ENCODE measurements at regions not wholly inside any gene's neighbourhood (a gene's known extent, or its start where the extent isn't known, plus 50 kb on each side); places are given as distances from the start of the nearest gene placed in this dataset.
"Not testable (repeated sequence)": the region's sequence is repeated elsewhere in the genome, so short reads cannot be mapped to it uniquely, and the experiment has no call there.

DNA sequence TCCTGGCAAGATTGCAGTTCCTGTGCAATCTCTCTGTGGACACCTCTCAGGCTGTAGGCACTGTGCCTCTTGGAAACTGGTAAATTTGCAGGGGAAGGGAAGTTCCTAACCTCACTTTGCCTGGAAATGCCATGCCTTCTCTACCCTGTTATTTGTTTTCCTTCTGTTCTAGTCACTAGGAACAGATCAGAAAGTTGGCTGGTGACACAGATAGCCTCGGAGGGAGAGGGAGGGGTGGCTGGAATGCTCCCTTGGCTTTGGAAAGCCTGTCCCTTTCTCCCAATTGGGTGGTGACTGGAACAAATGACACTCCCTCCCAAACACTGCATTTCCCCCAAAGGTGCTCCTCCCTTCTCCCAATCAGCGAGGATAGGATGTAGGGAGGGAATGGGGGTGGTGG, 131.5 kb upstream of the F13A1 start:
- ATAC-seq (no peak), DNase-seq (no peak)
- intact Hi-C loops (cut with DNase I), result no loop called here
- Histone ChIP-seq H3K27me3 (no peaks in the 10 kb centered on the region), H3K9me3 (no peaks in the 10 kb centered on the region), H3K36me3 (replicated peaks in 1 of 2; ENCODE audit: insufficient read depth in 1 of 2, low read depth in 2 of 2) (no peaks in the 10 kb centered on the region), H3K4me3 (no peak overlapping the region), H3K4me1 (no peaks in the 10 kb centered on the region), H3K27ac (no peak overlapping the region)
- 4 to 11% methylated on average over 2 of the region's 2 CpGs for WGBS, 2 donors
- TF ChIP-seq POLR2A (IDR thresholded peaks at IDR 0.05), result no peak
- TF ChIP-seq, protein P1, sequence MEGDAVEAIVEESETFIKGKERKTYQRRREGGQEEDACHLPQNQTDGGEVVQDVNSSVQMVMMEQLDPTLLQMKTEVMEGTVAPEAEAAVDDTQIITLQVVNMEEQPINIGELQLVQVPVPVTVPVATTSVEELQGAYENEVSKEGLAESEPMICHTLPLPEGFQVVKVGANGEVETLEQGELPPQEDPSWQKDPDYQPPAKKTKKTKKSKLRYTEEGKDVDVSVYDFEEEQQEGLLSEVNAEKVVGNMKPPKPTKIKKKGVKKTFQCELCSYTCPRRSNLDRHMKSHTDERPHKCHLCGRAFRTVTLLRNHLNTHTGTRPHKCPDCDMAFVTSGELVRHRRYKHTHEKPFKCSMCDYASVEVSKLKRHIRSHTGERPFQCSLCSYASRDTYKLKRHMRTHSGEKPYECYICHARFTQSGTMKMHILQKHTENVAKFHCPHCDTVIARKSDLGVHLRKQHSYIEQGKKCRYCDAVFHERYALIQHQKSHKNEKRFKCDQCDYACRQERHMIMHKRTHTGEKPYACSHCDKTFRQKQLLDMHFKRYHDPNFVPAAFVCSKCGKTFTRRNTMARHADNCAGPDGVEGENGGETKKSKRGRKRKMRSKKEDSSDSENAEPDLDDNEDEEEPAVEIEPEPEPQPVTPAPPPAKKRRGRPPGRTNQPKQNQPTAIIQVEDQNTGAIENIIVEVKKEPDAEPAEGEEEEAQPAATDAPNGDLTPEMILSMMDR (IDR thresholded peaks at IDR 0.05), result no peak

DNA sequence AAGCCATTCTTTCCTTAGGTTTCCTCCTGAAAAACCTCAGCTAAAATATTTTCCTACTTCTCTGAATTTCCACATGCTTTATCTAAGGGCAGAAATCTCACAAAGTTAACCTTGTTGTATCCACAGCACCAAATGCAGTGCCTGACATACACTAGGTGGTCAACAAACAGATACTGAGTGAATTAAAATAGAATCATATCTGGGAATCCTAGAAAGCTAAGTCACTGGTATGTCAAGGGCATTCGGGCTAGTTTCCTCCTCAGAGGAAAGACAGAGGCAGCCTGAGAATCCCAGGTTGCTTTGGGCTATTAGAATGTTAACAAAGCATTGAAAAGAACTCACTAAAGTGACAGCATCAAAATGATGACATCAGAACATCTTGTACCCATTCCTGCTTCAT, 132.7 kb upstream of the F13A1 start:
- intact Hi-C loops (cut with DNase I), result no loop called here
- Histone ChIP-seq H3K4me1 (no peaks in the 10 kb centered on the region), H3K9me3 (no peaks in the 10 kb centered on the region), H3K27ac (no peak overlapping the region), H3K27me3 (no peaks in the 10 kb centered on the region), H3K4me3 (no peak overlapping the region), H3K36me3 (replicated peaks in 1 of 2; ENCODE audit: insufficient read depth in 1 of 2, low read depth in 2 of 2) (no peaks in the 10 kb centered on the region)
- TF ChIP-seq, protein P1 (IDR thresholded peaks at IDR 0.05), result no peak
- TF ChIP-seq POLR2A (IDR thresholded peaks at IDR 0.05), result no peak
- DNase-seq (no peak), ATAC-seq (no peak)
- 20 to 49% methylated on average over 1 of the region's 1 CpG for WGBS, 2 donors

DNA sequence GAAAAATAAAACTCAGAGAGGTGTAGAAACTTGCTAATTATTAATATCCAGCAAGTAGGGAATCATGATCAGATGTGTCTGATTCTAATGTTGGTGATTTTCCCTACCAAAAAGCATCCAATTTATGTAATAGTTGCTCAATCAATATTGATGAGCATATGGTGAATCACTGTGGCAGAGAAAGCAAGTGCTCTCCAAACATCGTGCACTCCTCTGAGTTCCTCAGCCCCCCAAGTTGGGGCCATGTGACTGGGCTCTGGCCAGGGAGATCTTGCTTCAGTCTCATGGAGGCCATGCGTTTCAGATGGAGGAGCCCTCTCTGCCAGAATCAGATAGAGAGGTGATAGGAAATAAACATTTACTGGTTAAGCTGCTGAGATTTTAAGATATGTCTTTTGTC, 133.2 kb upstream of the LY86 start:
- DNase-seq, result no peak
- H3K4me3 ChIP-seq, result no peak overlapping the region
- no peaks in the 10 kb centered on the region for H3K9me3 ChIP-seq
- intact Hi-C loops (cut with DNase I), result no loop called here
- 55 to 63% methylated on average over 2 of the region's 2 CpGs for WGBS, 2 donors
- H3K27ac ChIP-seq, result no peak overlapping the region
- TF ChIP-seq POLR2A (IDR thresholded peaks at IDR 0.05), result no peak
- TF ChIP-seq, protein P1 (IDR thresholded peaks at IDR 0.05), result no peak
- no peak for ATAC-seq
- H3K27me3 ChIP-seq, result no peaks in the 10 kb centered on the region
- H3K4me1 ChIP-seq, result no peaks in the 10 kb centered on the region
- no peaks in the 10 kb centered on the region for H3K36me3 ChIP-seq (replicated peaks in 1 of 2; ENCODE audit: insufficient read depth in 1 of 2, low read depth in 2 of 2)

DNA sequence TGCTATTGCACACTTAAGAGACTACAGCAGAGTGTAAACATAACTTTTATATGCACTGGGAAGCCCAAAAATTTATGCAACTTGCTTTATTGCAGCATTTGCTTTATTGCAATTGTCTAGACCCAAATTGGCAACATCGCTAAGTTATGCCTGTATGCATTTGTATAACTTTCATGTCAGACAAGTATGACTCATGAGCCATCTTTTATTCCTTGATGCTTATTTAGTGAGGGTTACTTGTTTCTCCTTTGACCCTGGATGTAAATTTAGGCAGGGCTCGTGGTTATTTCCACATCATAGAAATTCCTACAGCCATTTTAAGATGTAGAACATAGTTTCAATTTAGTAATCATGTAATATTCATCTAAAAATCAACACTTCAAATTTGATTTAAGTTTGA, 130.3 kb upstream of the LY86 start:
- no peak for TF ChIP-seq POLR2A (IDR thresholded peaks at IDR 0.05)
- TF ChIP-seq, protein P1 (IDR thresholded peaks at IDR 0.05), result no peak
- Histone ChIP-seq H3K27me3 (no peaks in the 10 kb centered on the region), H3K9me3 (no peaks in the 10 kb centered on the region), H3K36me3 (replicated peaks in 1 of 2; ENCODE audit: insufficient read depth in 1 of 2, low read depth in 2 of 2) (no peaks in the 10 kb centered on the region), H3K4me1 (no peaks in the 10 kb centered on the region), H3K4me3 (no peak overlapping the region), H3K27ac (no peak overlapping the region)
- WGBS, 2 donors, result 55 to 59% methylated on average over 2 of the region's 2 CpGs
- intact Hi-C loops (cut with DNase I), result no loop called here
- ATAC-seq, result no peak
- DNase-seq, result no peak

DNA sequence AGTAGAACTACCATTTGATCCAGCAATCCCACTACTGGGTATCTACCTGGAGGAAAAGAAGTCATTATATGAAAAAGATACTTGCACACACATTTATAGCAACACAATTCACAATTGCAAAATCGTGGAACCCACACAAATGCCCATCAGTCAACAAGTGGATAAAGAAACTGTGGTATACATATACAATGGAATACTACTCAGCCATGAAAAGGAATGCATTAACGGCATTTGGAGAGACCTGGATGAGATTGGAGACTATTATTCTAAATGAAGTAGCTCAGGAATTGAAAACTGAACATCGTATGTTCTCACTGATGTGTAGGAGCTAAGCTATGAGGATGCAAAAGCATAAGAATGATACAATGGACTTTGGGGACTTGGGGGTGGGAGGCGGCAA, 128.6 kb upstream of the LY86 start:
- H3K36me3 ChIP-seq (replicated peaks in 1 of 2; ENCODE audit: insufficient read depth in 1 of 2, low read depth in 2 of 2); H3K27me3 ChIP-seq; H3K4me1 ChIP-seq; DNase-seq; intact Hi-C loops (cut with DNase I); ATAC-seq; H3K9me3 ChIP-seq; H3K27ac ChIP-seq; H3K4me3 ChIP-seq: not testable (repeated sequence)
- 63 to 68% methylated on average over 4 of the region's 4 CpGs for WGBS, 2 donors
